ENCODE measurements at regions not wholly inside any gene's neighbourhood (a gene's known extent, or its start where the extent isn't known, plus 50 kb on each side); places are given as distances from the start of the nearest gene placed in this dataset.
A peak's percentile ranks its signal among the peaks of the same experiment; 100 is the strongest.

DNA sequence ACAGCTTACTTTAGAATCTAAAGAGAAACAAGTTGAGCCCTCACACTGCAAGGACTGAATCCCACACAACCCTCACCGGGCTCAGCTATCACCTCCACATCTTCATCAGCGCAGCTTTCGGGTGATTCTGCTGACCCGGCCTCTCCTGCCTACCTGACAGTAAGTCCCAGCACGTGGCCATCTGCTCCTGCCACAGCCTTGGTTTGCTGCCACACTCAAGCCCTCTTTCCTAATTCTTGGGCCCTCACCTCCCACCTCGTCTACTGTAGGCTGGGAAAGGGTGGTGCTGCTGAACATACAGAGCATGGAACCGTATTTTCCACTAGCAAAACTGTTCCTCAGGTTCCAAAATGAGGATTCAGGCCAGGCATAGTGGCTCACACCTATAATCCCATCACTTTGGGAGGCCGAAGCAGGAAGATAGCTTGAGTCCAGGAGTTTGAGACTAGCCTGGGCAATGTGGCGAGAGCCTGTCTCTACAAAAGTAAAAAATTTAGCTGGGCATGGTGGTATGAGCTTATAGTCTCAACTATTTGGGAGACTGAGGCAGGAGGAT, 55.3 kb upstream of the HAAO start:
- intact Hi-C loops (cut with DNase I; ENCODE audit: low total_unique reads): loop anchor here (5.0 kb wide), 1 partner anchor 310 kb away; no protein-coding TSS in a partner anchor
- in situ Hi-C loops (cut with MboI; ENCODE audit: low pct_ligation_motif_present in 1 of 4, low pct_unique_long_range_greater_than_20kb in 1 of 4, low sequenced_read_pairs in 3 of 4): loop anchor here in 3 of 4 donors (25.0 kb wide), 5 partner anchors 90 to 715 kb away; partner anchors contain the start of gene ZFP36L2 (in 2 of the 3)
- Histone ChIP-seq H3K4me3 (no peak overlapping the region), H3K27me3 (no peaks in the 10 kb centered on the region), H3K27ac (no peak overlapping the region), H3K36me3 (no peaks in the 10 kb centered on the region), H3K9me3 (no peaks in the 10 kb centered on the region), H3K4me1 (peaks cover 10 to 21% (median 16%) of the 10 kb centered on the region in 4 donors)
- TF ChIP-seq, protein P1, sequence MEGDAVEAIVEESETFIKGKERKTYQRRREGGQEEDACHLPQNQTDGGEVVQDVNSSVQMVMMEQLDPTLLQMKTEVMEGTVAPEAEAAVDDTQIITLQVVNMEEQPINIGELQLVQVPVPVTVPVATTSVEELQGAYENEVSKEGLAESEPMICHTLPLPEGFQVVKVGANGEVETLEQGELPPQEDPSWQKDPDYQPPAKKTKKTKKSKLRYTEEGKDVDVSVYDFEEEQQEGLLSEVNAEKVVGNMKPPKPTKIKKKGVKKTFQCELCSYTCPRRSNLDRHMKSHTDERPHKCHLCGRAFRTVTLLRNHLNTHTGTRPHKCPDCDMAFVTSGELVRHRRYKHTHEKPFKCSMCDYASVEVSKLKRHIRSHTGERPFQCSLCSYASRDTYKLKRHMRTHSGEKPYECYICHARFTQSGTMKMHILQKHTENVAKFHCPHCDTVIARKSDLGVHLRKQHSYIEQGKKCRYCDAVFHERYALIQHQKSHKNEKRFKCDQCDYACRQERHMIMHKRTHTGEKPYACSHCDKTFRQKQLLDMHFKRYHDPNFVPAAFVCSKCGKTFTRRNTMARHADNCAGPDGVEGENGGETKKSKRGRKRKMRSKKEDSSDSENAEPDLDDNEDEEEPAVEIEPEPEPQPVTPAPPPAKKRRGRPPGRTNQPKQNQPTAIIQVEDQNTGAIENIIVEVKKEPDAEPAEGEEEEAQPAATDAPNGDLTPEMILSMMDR (IDR thresholded peaks at IDR 0.05): no peak
- TF ChIP-seq POLR2A (IDR thresholded peaks at IDR 0.05): no peak
- TF ChIP-seq EP300 (IDR thresholded peaks at IDR 0.05; ENCODE audit: low read depth): no peak
- no peak for TF ChIP-seq POLR2AphosphoS5 (IDR thresholded peaks at IDR 0.05)
- no peak for DNase-seq
- WGBS, 2 donors (ENCODE audit: low coverage in 1 of 2): 83 to 100% methylated on average over 1 to 9 of the region's 9 CpGs

GRCh38 chr2:42846932-42847595, 54.7 kb upstream of the HAAO start:
- TF ChIP-seq POLR2A (IDR thresholded peaks at IDR 0.05): no peak
- H3K4me1 ChIP-seq: peaks cover 10 to 26% (median 17%) of the 10 kb centered on the region in 4 donors
- H3K4me3 ChIP-seq: no peak overlapping the region
- no peaks in the 10 kb centered on the region for H3K27me3 ChIP-seq
- H3K9me3 ChIP-seq: no peaks in the 10 kb centered on the region
- WGBS, 2 donors (ENCODE audit: low coverage in 1 of 2): 83 to 96% methylated on average over 4 to 8 of the region's 9 CpGs
- H3K27ac ChIP-seq: peak overlapping the region in 2 of 4 donors; percentile 69 to 82
- in situ Hi-C loops (cut with MboI; ENCODE audit: low pct_ligation_motif_present in 1 of 4, low pct_unique_long_range_greater_than_20kb in 1 of 4, low sequenced_read_pairs in 3 of 4) (loop anchor here in 3 of 4 donors (25.0 kb wide), 5 partner anchors 90 to 715 kb away; partner anchors contain the start of gene ZFP36L2 (in 2 of the 3)), intact Hi-C loops (cut with DNase I; ENCODE audit: low total_unique reads) (loop anchor here (5.0 kb wide), 1 partner anchor 310 kb away; no protein-coding TSS in a partner anchor)
- no peaks in the 10 kb centered on the region for H3K36me3 ChIP-seq
- DNase-seq: no peak

GRCh38 chr2:42846026-42846425, 53.6 kb upstream of the HAAO start:
- in situ Hi-C loops (cut with MboI; ENCODE audit: low pct_ligation_motif_present in 1 of 4, low pct_unique_long_range_greater_than_20kb in 1 of 4, low sequenced_read_pairs in 3 of 4): loop anchor here in 3 of 4 donors (25.0 kb wide), 5 partner anchors 91 to 716 kb away; partner anchors contain the start of gene ZFP36L2 (in 2 of the 3)
- TF ChIP-seq POLR2A (IDR thresholded peaks at IDR 0.05) (no peak), EP300 (IDR thresholded peaks at IDR 0.05; ENCODE audit: low read depth) (no peak), POLR2AphosphoS5 (IDR thresholded peaks at IDR 0.05) (no peak)
- TF ChIP-seq, protein P1 (IDR thresholded peaks at IDR 0.05): no peak
- Histone ChIP-seq H3K27me3 (no peaks in the 10 kb centered on the region), H3K36me3 (no peaks in the 10 kb centered on the region), H3K4me1 (peaks cover 10 to 28% (median 17%) of the 10 kb centered on the region in 4 donors), H3K9me3 (no peaks in the 10 kb centered on the region), H3K4me3 (no peak overlapping the region), H3K27ac (peak overlapping the region; percentile 68 to 82 (median 72))
- 77 to 85% methylated on average over 6 to 8 of the region's 8 CpGs for WGBS, 2 donors (ENCODE audit: low coverage in 1 of 2)
- DNase-seq: no peak
- intact Hi-C loops (cut with DNase I; ENCODE audit: low total_unique reads): loop anchor here (5.0 kb wide), 1 partner anchor 311 kb away; no protein-coding TSS in a partner anchor

- Histone ChIP-seq H3K4me1 (peaks cover 10 to 28% (median 17%) of the 10 kb centered on the region in 4 donors), H3K27me3 (no peaks in the 10 kb centered on the region), H3K36me3 (no peaks in the 10 kb centered on the region), H3K9me3 (no peaks in the 10 kb centered on the region), H3K27ac (peak overlapping the region; percentile 68 to 82 (median 72)), H3K4me3 (no peak overlapping the region)
- peak; percentile 31 for DNase-seq
- intact Hi-C loops (cut with DNase I; ENCODE audit: low total_unique reads): loop anchor here (5.0 kb wide), 1 partner anchor 312 kb away; no protein-coding TSS in a partner anchor
- TF ChIP-seq POLR2AphosphoS5 (IDR thresholded peaks at IDR 0.05) (peak; percentile 63 to 83 (median 69)), POLR2A (IDR thresholded peaks at IDR 0.05) (no peak), EP300 (IDR thresholded peaks at IDR 0.05; ENCODE audit: low read depth) (no peak)
- TF ChIP-seq, protein P1 (IDR thresholded peaks at IDR 0.05): no peak
- in situ Hi-C loops (cut with MboI; ENCODE audit: low pct_ligation_motif_present in 1 of 4, low pct_unique_long_range_greater_than_20kb in 1 of 4, low sequenced_read_pairs in 3 of 4): loop anchor here in 3 of 4 donors (25.0 kb wide), 5 partner anchors 92 to 717 kb away; partner anchors contain the start of gene ZFP36L2 (in 2 of the 3)
- WGBS, 2 donors (ENCODE audit: low coverage in 1 of 2): 41% methylated on average over 20 of the region's 20 CpGs; no CpG with 5 or more reads in 1 of the 2 donors
Measured at GRCh38 chr2:42844901-42845821, 52.8 kb upstream of the HAAO start.

Measured in transverse colon (tissue), 4 donors.